GM04503 (cell line): ENCODE measurements at regions not wholly inside any gene's neighbourhood (a gene's known extent, or its start where the extent isn't known, plus 50 kb on each side); places are given as distances from the start of the nearest gene placed in this dataset.

Experiments
- DNase-seq: peaks from one replicate; pipeline ENCODE4 v3.0.0-alpha.2; 2012; ENCODE audit warnings: low read depth

DNA sequence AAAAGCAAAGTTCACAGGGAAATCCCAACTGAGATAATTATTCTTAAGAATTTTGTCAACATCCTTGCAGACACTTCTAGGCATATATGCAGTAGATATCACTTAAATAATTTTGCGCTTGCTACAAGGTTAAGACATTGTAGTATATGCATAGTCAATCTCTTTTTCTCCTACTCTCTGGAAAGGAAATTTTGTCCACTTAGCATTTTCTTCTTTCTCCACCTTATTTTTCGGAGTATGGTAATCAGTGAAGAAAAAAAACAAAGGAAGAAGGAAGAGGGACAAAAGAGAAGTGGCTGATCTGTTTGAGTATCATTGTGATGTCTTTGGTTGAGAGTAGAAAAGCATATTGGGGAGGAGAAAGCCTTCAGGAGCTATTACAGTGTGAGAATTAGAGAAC lies 104.6 kb downstream of the LACC1 start:
- DNase-seq = no peak

DNA sequence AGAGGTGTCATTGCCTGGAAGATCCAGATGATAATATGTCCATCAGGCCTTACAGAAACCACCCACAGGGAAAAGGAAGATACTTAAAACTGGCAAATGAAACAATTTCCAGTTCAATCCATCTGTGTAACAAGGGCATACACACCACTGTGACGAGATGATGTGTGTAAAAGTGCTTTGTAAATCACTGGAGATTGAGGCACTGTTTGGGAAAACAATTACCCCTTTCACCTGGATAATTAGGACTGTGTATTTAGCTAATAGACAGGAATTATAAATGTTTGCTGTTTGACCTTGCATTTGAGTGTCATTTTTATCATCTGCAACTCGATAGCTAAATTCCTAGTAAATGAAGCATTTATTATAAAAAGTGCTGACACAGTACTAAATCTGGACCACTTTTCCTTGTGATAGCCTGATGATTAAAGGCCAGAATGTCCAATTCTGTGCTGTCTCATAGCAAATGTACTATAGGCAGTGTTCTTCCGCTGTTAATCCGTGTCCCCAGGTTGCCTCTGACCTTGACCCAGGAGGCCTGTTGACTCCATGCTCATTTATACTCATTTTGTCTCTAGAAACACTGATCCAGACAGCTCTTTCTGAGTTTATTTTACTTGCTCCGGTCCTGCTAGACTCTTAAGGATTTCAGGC lies 105.8 kb downstream of the LACC1 start:
- DNase-seq = no peak

- DNase-seq = no peak
Observed at GRCh38 chr13:43986421-43986981, 106.8 kb downstream of the LACC1 start.

GRCh38 chr13:43988302-43988701 lies 108.6 kb downstream of the LACC1 start:
- no peak for DNase-seq

DNA sequence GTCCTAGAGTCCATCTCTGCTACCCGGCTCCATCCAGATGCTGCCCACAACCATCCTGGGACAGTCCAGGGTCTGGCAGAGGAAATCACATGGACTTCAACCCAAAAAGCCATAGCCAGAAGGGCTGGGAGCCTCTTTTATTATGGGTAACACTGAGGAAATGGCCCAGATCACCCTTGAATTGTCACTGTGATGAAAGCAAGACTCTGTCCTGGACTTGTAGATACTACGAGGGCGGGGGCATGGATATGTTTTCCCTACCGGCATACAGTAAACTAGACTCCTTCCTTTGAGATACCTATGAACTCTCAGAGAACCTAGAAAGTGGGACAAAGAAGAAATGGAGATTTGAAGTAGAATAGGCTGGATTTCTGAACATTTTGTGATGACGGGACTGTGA lies 110.3 kb downstream of the LACC1 start:
- DNase-seq = no peak

DNA sequence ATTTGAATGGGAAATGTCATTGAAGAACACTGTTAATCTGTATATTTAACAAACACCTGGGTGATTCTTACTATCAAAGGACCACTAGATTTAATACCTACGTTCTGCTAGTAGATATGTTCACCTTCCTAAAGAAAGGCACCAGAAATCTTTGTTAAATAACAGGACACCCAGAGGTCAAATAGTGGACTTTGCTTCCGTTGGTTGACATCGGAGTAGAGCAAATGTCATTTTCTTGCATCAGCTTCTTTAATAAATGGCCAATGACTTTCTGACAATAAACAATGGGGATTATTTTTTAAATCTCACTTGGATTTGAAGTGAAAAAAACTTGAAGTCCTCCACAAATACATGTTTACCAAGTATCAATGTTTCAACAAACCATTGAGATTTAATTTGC lies 111.1 kb downstream of the LACC1 start:
- DNase-seq = no peak

GRCh38 chr13:43991773-43992201 lies 112.1 kb downstream of the LACC1 start:
- no peak for DNase-seq

DNA sequence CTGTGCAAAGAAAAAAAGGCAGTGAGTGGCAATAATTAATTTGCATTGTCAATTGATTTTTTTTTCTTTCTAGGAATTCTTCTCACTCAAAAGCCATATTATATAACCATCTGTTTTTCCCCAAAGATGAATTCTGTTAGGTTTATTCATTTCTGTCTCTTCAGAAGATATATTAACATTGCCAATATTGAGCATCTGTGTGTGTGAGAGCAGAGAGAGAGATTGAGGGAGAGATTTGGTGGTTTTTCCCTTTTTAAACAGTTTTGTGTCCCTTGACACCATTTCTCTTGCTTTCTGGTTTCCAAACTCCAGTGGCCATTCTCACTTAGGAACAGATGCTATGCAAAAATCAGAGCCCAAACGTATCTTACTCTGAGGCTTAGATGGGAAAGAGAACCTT lies 112.5 kb downstream of the LACC1 start:
- no peak for DNase-seq

DNA sequence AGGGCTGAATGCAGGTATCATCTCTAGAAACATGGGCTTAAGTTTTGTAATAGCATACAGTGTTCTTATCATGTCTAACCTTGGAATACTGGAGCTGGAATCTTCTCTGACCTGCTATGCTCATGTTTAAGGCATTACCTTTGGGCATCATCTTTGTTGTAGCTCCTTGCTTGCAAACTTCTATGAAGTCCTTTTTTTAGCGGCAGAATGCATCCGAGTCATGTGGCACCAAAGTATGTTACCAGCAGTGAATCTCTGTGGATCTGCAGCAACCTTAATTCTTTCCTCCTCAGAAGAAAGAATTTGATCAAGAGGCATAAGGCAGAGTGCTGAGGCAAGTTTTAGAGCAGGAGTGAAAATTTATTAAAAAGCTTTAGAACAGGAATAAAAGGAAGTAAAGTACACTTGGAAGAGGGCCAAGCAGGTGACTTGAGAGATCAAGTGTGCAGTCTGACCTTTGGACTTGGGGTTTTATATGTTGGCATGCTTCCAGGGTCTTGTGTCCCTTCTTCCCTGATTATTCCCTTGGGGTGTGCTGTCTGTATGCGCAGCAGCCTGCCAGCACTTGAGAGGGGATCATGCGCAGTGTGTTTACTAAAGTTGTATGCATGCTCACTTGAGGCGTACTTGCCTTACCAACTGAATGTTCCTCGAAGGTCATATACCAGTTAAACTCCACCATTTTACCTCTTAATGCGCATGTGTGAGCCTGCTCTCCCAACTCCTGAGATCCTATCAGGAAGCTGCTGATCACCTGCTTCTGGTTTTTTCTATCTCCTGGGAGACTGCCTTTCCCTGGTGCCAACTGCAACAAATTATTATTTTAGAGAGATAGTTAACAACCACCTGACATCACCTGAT lies 115.5 kb downstream of the LACC1 start:
- DNase-seq = no peak

- DNase-seq = no peak
Observed at GRCh38 chr13:43996221-43996620, 116.5 kb downstream of the LACC1 start.

- DNase-seq = no peak
Observed at GRCh38 chr13:44003481-44003880, 123.8 kb downstream of the LACC1 start.

DNA sequence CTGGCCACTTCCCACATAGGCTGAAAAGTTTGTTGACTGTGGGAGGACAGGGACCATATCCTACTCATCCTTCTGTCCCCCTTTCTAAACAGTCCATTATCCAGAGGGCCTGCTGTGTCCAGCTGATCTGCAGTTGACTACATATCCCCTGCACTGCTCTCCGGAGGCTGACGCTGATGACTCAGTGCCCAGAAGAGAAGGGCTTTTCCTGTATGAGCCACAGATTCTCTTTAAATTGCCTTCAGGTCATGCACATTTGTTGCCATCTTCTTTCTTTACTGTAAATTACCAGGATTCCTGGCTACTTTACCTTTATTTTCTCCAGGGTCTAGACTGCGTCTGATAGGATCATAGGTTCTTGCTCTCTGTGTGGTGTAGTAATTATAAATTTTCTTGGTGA lies 125.2 kb downstream of the LACC1 start:
- peak; percentile 3 for DNase-seq

DNA sequence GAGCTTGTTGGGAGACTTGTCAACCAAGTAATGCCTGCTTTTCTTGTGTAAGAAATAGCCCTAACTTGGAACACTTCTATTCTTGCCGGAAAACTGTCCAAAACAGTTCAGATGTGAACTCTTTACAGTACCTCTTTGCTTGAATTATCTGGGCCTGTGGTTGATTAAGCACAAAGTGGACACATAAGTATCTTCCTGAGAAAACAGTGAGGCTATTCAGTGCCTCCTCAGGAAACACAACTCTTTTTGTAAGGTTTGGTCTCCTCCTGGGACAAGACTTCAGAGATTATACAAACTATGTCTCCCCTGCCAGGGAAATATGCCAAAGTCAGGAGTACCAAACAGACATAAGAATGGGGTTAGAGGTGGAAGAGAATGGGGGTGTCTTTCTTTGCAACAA lies 127.7 kb downstream of the LACC1 start:
- no peak for DNase-seq

DNA sequence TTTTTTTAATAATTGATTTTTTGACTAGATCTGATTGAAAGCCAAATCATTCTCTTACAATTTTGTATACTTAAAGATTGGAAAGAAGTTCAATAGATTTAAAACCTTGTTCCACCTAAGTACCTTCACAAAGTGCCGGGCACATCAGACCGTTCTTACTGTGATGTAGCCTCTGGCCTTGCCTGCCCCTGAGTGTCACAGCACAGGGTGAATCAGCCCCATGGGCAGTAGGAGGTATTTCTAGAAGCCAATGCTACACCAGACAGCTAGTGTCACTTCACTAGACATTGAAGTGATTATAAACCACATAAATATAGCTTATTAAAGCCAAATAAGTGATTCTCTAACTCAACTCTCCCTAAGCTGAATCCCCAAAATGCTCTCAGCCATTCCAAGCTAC lies 131.3 kb downstream of the LACC1 start:
- no peak for DNase-seq

DNA sequence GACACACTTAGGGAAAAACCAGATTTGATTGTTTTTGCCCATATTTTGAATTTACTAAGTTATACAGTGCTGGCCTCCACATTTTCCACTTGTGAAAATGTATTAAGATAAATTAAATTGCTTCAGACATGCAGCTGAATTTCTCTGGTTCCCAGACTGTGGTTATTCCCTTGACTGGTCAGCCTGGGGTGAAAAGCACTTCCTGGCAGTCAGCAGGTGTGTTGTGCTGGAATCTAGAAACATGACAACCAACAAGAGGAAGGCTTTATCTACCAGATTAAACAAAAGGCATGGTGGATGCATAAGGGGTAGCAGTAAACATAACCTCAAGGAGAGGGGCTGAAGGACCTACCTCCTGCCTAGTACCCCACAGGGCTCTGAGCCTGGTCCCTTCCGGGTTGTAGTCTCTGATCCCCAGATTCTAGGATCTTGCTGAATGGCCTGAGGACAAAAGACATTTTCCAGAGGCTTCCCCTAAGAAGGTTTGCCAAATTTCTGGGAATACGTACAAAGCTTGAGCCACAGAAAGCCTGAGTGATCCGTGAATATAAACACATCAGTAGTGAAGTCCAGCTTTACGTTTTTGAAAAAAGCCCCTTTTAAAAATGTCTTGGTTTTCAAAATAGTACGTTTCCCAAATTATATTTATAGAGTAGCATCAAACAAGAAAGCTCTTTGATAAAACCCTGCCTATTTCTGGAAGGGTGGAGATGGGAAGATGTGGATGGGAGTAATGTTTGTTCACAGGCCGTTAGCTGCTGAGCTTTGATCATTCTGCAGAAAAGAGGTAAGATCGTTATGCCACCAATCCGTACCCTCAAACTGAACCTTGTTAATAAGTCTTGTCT lies 133.4 kb downstream of the LACC1 start:
- no peak for DNase-seq

DNA sequence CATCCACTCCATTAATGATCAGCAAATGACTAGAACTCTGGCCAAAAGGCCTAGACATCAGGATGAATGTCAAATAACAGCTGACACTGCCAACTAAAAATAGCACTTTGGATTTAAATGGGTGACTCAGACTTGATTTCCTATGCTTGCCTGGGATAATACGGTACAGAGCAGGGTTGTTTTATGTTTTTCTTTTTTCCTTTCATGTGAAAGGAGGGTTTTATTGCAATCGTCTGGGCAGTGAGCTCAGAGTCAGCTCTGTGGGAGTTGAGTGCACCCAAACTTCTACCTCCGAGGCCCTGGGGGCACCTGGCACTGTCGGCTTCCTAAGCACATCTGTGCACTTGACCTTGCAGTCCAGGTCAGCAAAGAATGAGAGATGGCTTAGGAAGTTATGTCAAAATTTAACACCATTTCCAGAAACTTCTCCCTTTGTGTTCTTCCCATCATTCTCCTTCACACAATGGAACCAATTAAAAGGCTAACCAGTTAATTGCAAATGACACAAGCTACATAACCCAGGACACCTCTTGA lies 134.1 kb downstream of the LACC1 start:
- peak; percentile 33 for DNase-seq

GRCh38 chr13:44014501-44014900 lies 134.8 kb downstream of the LACC1 start:
- DNase-seq = no peak

GRCh38 chr13:44015118-44015517 lies 135.4 kb downstream of the LACC1 start:
- DNase-seq = no peak

DNA sequence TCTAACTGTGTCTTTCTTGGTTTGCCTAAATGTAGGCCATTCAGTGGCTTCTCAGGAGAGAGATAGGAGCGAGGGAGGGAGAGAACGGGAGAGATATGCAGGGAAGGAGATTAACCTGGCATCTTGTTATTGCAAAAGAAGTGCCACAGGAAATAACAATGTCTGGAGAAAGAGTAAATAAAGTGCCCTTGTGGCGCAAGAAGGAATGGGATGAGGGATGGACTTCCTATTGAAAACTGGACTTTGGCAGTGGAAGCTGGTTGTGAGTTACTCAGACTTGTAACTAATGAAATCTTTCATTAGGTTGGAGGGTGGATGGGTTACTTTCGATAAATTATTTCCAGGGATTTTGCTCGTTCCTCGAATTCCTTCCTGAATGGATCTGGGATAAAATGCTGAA lies 136.1 kb downstream of the LACC1 start:
- no peak for DNase-seq

GRCh38 chr13:44017756-44018309 lies 138.1 kb downstream of the LACC1 start:
- no peak for DNase-seq

- DNase-seq = no peak
Observed at GRCh38 chr13:44019651-44020050, 139.9 kb downstream of the LACC1 start.

DNA sequence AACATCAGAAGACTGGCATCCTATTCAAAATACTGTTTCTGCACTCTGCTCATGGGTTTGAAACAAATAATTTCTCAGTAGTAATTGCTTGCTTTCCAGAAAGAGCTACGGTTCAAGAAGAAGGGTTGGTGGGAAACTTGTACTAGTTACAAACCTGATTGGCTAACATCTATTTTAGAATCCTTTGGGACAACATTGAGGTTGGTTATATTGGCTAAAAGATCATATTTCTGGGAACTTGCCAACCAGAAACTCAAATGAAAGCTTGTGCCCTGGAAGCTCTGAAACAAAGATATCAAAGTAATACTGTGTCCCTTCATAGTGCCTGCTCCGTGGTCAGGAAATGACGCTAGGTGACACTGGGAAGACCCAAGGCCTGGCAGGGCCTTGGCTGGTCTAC lies 141.7 kb downstream of the LACC1 start:
- no peak for DNase-seq
